KMS-11 (cell line): ENCODE measurements at regions not wholly inside any gene's neighbourhood (a gene's known extent, or its start where the extent isn't known, plus 50 kb on each side); places are given as distances from the start of the nearest gene placed in this dataset.
"Not testable (repeated sequence)": the region's sequence is repeated elsewhere in the genome, so short reads cannot be mapped to it uniquely, and the experiment has no call there.

Source experiments
- H2AFZ ChIP-seq: fragments of 200-600 bp; sonication (generic); 2 replicates; pipeline ENCODE4 v1.6.1; 2016; ENCODE audit warnings: antibody characterized with exemption, mixed run types, low read depth
- H3K27ac ChIP-seq: fragments of 200-600 bp; sonication (generic); 2 replicates; pipeline ENCODE4 v1.6.1; 2016; ENCODE audit warnings: mild to moderate bottlenecking, mixed run types
- H3K27me3 ChIP-seq: fragments of 200-600 bp; sonication (generic); 2 replicates; pipeline ENCODE4 v1.6.1; 2017; ENCODE audit warnings: mild to moderate bottlenecking, low read depth, mixed run types, moderate library complexity; ENCODE audit not compliant: insufficient read depth
- H3K36me3 ChIP-seq: fragments of 200-600 bp; sonication (generic); 2 replicates; pipeline ENCODE4 v1.6.1; 2017; ENCODE audit warnings: mild to moderate bottlenecking, mixed run types; ENCODE audit not compliant: insufficient read depth
- H3K4me1 ChIP-seq: fragments of 200-600 bp; sonication (generic); 2 replicates; pipeline ENCODE4 v1.6.1; 2016; ENCODE audit warnings: mild to moderate bottlenecking, low read depth, mixed run types; ENCODE audit not compliant: poor library complexity, severe bottlenecking
- H3K4me2 ChIP-seq: fragments of 200-600 bp; sonication (generic); 2 replicates; pipeline ENCODE4 v1.7.0; 2016; ENCODE audit warnings: mild to moderate bottlenecking, mixed run types
- H3K4me3 ChIP-seq: fragments of 200-600 bp; sonication (generic); IDR thresholded peaks from 2 replicates; pipeline ENCODE4 v1.6.1; 2017; ENCODE audit warnings: low read depth, low read length, mixed read lengths; ENCODE audit not compliant: insufficient read depth
- H3K79me2 ChIP-seq: fragments of 200-600 bp; sonication (generic); 2 replicates; pipeline ENCODE4 v1.6.1; 2016; ENCODE audit warnings: low read depth, mixed run types; ENCODE audit not compliant: insufficient read depth
- H3K9ac ChIP-seq: fragments of 200-600 bp; sonication (generic); 2 replicates; pipeline ENCODE4 v1.6.1; 2016; ENCODE audit warnings: mild to moderate bottlenecking, mixed run types
- H4K20me1 ChIP-seq: fragments of 200-600 bp; sonication (generic); 2 replicates; pipeline ENCODE4 v1.6.1; 2016; ENCODE audit warnings: mild to moderate bottlenecking, mixed run types; ENCODE audit not compliant: insufficient read depth
- TF ChIP-seq, protein P1 (sequence below): fragments of 200-600 bp; sonication (generic); conservative IDR thresholded peaks from 2 replicates; pipeline ENCODE4 v1.6.1; 2017; ENCODE audit warnings: low read depth, mild to moderate bottlenecking, antibody characterized with exemption, low read length, moderate library complexity, mixed read lengths

DNA sequence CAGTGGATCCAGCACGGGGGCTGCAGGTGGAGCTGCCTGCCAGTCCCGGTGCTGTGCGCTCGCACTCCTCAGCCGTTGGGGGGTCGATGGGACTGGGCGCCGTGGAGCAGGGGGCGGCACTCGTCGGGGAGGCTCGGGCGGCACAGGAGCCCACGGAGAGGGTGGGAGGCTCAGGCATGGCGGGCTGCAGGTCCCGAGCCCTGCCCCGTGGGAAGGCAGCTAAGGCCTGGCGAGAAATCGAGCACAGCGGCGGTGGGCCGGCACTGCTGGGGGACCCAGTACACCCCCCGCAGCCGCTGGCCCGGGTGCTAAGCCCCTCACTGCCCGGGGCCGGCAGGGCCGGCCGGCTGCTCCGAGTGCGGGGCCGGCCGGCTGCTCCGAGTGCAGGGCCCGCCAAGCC lies 52.3 kb upstream of the MARK1 start:
- H2AFZ ChIP-seq, H3K79me2 ChIP-seq, H3K27me3 ChIP-seq, H3K4me1 ChIP-seq, H3K9ac ChIP-seq, H4K20me1 ChIP-seq, H3K4me3 ChIP-seq, H3K4me2 ChIP-seq, H3K27ac ChIP-seq, H3K36me3 ChIP-seq: not testable (repeated sequence)

DNA sequence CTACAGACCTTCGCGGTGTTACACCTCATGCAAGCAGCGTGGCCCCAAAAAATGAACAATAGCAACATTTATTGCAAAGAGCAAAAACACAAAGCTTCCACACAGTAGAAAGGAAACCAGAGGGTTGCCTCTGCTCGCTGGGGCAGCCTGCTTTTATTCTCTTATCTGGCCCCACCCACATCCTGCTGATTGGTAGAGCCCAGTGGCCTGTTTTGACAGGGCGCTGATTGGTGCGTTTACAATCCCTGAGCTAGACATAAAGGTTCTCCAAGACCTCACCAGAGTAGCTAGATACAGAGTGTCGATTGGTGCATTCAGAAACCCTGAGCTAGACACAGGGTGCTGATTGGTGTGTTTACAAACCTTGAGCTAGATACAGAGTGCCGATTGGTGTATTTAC lies 52.8 kb upstream of the MARK1 start:
- H3K36me3 ChIP-seq, H3K79me2 ChIP-seq, H3K4me2 ChIP-seq, H3K9ac ChIP-seq, H2AFZ ChIP-seq, H3K27me3 ChIP-seq, H3K4me3 ChIP-seq, H4K20me1 ChIP-seq, H3K4me1 ChIP-seq, H3K27ac ChIP-seq: not testable (repeated sequence)

DNA sequence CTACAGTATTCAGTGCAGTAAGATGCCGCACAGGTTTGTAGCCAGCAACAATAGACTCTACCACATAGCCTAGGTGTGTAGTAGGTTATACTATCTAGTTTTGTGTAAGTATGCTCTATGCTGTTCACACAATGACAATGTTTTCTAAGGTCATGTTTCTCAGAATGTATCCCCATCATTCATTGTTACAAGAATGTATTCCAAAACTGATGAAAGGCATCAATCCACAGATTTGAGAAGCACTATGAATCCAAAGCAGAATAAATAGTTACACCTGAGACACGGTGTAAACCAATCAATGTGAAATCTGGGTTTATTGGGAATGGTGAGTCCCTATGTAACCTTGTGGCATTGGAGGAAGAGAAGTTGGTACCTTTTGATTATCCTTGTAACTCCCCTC lies 54.5 kb upstream of the MARK1 start:
- Histone ChIP-seq H2AFZ (no peak overlapping the region), H3K4me3 (no peak overlapping the region), H3K36me3 (no peaks in the 10 kb centered on the region), H3K9ac (no peak overlapping the region), H3K79me2 (no peaks in the 10 kb centered on the region), H3K27me3 (no peaks in the 10 kb centered on the region), H3K4me2 (no peak overlapping the region), H3K27ac (no peak overlapping the region), H4K20me1 (no peaks in the 10 kb centered on the region), H3K4me1 (no peaks in the 10 kb centered on the region)
- TF ChIP-seq, protein P1, sequence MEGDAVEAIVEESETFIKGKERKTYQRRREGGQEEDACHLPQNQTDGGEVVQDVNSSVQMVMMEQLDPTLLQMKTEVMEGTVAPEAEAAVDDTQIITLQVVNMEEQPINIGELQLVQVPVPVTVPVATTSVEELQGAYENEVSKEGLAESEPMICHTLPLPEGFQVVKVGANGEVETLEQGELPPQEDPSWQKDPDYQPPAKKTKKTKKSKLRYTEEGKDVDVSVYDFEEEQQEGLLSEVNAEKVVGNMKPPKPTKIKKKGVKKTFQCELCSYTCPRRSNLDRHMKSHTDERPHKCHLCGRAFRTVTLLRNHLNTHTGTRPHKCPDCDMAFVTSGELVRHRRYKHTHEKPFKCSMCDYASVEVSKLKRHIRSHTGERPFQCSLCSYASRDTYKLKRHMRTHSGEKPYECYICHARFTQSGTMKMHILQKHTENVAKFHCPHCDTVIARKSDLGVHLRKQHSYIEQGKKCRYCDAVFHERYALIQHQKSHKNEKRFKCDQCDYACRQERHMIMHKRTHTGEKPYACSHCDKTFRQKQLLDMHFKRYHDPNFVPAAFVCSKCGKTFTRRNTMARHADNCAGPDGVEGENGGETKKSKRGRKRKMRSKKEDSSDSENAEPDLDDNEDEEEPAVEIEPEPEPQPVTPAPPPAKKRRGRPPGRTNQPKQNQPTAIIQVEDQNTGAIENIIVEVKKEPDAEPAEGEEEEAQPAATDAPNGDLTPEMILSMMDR, result no peak

DNA sequence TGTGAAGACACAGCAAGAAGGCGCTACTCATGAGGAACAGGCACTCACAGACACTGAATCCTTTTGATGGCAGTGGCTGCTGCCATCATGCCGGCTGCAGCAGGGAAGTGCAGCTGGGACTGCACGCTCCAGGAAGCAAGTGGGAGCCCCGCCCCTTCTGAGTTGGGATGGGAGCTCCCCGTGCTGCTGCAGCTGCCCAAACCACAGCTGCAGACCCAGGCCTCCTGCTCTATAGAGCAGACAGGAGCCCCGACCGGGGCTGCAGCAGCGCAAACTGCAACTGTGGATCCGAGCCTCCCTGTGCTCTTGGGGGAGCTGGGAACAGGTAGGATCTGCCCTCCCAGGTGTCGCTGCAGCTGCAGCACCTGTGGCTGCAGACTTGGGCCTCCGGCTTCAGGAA lies 65.2 kb upstream of the MARK1 start:
- H3K4me3 ChIP-seq, result no peak overlapping the region
- no peaks in the 10 kb centered on the region for H3K4me1 ChIP-seq
- no peak overlapping the region for H3K9ac ChIP-seq
- H4K20me1 ChIP-seq, result no peaks in the 10 kb centered on the region
- no peak overlapping the region for H3K27ac ChIP-seq
- H2AFZ ChIP-seq, result no peak overlapping the region
- no peaks in the 10 kb centered on the region for H3K36me3 ChIP-seq
- H3K79me2 ChIP-seq, result no peaks in the 10 kb centered on the region
- no peaks in the 10 kb centered on the region for H3K27me3 ChIP-seq
- H3K4me2 ChIP-seq, result no peak overlapping the region
- TF ChIP-seq, protein P1, result no peak

DNA sequence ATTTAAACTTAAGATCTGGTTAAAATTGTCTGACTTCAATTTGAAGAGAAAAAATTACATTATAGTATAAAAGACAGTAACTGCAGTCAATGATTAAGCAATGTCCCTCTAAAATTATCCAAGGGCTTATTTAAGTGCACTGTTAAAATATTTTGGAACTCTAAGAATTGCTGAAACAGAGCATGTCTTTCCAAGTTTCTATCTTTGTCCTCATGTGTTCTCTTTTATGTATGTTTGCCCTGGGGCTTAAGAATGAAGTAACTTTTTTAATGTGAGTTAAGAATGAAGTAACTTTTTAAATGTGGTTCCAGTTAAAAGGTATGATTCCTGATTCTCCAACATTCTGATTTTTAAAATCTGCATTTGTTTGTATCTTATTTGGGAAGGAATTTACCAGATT lies 69.0 kb upstream of the MARK1 start:
- H4K20me1 ChIP-seq, result no peaks in the 10 kb centered on the region
- no peaks in the 10 kb centered on the region for H3K36me3 ChIP-seq
- H3K4me3 ChIP-seq, result no peak overlapping the region

More for the DNA sequence above, 69.0 kb upstream of the MARK1 start:
- H3K27ac ChIP-seq, result no peak overlapping the region
- no peak overlapping the region for H2AFZ ChIP-seq
- TF ChIP-seq, protein P1, result no peak
- no peak overlapping the region for H3K9ac ChIP-seq
- no peaks in the 10 kb centered on the region for H3K27me3 ChIP-seq
- H3K4me1 ChIP-seq, result no peaks in the 10 kb centered on the region
- no peak overlapping the region for H3K4me2 ChIP-seq
- no peaks in the 10 kb centered on the region for H3K79me2 ChIP-seq
